ENCODE measurements at regions not wholly inside any gene's neighbourhood (a gene's known extent, or its start where the extent isn't known, plus 50 kb on each side); places are given as distances from the start of the nearest gene placed in this dataset.

DNA sequence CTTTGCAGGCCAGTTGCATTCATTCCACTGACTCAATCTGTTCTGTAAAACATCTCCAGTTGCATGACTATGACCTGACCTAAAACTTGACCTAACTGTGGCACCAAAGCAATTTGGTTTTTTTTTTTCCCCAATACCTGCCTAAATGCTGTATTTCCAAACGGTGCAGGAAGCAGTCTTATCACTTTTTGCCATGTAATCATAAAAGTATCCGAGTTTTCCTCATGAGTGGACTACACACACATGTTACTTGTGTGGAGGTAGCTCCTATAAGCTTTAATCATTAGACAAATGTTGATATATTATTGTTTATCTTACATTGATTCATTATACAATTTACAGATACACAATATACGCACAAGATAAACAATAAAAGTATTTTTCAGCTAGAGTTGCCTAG lies 373.7 kb downstream of the BTBD3 start:
- no peak for DNase-seq (ENCODE audit: extremely low spot score)
- Histone ChIP-seq H3K4me3 (ENCODE audit: low read depth, low read length) (no peak overlapping the region), H3K27ac (ENCODE audit: low read depth) (no peak overlapping the region), H3K36me3 (ENCODE audit: insufficient read depth) (no peaks in the 10 kb centered on the region), H3K4me1 (ENCODE audit: insufficient read depth) (no peaks in the 10 kb centered on the region)
- WGBS = 74% methylated on average over 3 of the region's 3 CpGs

DNA sequence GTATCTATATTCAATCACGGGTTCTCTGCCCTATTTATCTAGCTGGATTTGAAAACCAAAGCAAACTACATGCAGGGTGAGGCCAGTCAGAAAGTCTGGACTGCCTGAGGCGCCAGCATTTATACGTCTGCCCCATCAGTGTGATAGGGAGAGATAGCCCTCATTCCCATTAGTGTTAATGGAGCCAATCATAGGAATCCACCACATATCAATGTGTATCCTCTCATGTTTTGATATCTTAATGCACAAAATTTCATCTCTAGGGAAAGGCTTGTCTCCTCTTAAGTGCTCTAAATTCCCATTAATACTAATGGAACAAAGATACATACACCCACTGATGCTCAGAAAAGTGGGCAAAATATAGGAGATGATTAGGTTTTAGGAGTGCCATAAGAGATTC lies 376.2 kb downstream of the BTBD3 start:
- Histone ChIP-seq H3K36me3 (ENCODE audit: insufficient read depth) (no peaks in the 10 kb centered on the region), H3K4me1 (ENCODE audit: insufficient read depth) (no peaks in the 10 kb centered on the region), H3K27ac (ENCODE audit: low read depth) (no peak overlapping the region), H3K4me3 (ENCODE audit: low read depth, low read length) (no peak overlapping the region)
- 86% methylated on average over 3 of the region's 3 CpGs for WGBS
- peak; percentile 31 for DNase-seq (ENCODE audit: extremely low spot score)

DNA sequence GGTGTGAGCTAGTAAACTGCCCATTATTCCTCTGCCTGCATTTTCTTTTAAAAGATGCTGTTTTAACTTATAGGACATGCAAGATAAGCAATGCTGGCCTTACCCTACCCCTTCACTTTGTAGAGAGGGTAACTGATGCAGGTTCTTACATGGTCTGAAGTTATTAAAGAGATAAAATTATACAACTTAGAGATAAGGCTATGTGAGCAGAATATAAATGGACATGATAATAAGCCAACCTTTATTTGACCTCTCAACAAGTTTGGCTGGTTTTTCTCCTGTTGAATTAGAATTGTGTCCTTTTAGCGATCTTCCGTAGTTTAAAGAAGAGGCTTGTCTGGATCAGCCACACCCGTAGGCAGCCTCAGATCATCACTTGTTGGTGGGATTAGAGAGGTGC lies 377.0 kb downstream of the BTBD3 start:
- Histone ChIP-seq H3K4me1 (ENCODE audit: insufficient read depth) (no peaks in the 10 kb centered on the region), H3K27ac (ENCODE audit: low read depth) (no peak overlapping the region), H3K4me3 (ENCODE audit: low read depth, low read length) (no peak overlapping the region), H3K36me3 (ENCODE audit: insufficient read depth) (no peaks in the 10 kb centered on the region)
- DNase-seq (ENCODE audit: extremely low spot score) = no peak
- WGBS = 29% methylated on average over 3 of the region's 3 CpGs

- H3K27ac ChIP-seq (ENCODE audit: low read depth) = no peak overlapping the region
- 27% methylated on average over 9 of the region's 9 CpGs for WGBS
Measured at GRCh38 chr20:12305188-12305950, 387.7 kb downstream of the BTBD3 start.

DNA sequence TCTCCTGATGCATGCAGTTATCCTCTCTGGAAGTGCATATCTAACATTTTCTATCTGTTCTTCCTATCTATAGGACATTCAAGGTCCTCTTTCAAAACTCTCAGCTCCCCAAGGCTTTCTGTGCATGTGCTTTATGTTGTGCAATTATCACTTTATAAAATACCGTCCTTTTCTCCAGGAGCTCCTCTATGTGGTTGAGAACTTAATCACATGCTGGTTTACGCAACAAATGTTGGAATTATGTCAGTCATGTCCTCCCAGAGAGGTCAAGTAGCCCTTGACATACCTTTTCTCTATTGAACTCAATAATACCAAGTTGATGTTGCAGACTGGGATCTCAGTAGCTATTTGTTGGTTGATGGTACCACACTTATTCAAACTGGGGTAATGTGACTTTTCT lies 388.4 kb downstream of the BTBD3 start:
- WGBS = 76% methylated on average over 2 of the region's 2 CpGs

More at GRCh38 chr20:12305188-12305950, 387.7 kb downstream of the BTBD3 start:
- no peak for DNase-seq (ENCODE audit: extremely low spot score)
- Histone ChIP-seq H3K4me1 (ENCODE audit: insufficient read depth) (no peaks in the 10 kb centered on the region), H3K36me3 (ENCODE audit: insufficient read depth) (no peaks in the 10 kb centered on the region), H3K4me3 (ENCODE audit: low read depth, low read length) (no peak overlapping the region)

GRCh38 chr20:12311094-12311865 lies 393.6 kb downstream of the BTBD3 start:
- Histone ChIP-seq H3K4me3 (ENCODE audit: low read depth, low read length) (no peak overlapping the region), H3K36me3 (ENCODE audit: insufficient read depth) (no peaks in the 10 kb centered on the region), H3K27ac (ENCODE audit: low read depth) (no peak overlapping the region), H3K4me1 (ENCODE audit: insufficient read depth) (no peaks in the 10 kb centered on the region)
- no peak for DNase-seq (ENCODE audit: extremely low spot score)
- 77% methylated on average over 6 of the region's 6 CpGs for WGBS

More for the DNA sequence above, 388.4 kb downstream of the BTBD3 start:
- DNase-seq (ENCODE audit: extremely low spot score) = no peak
- Histone ChIP-seq H3K4me1 (ENCODE audit: insufficient read depth) (no peaks in the 10 kb centered on the region), H3K36me3 (ENCODE audit: insufficient read depth) (no peaks in the 10 kb centered on the region), H3K4me3 (ENCODE audit: low read depth, low read length) (no peak overlapping the region), H3K27ac (ENCODE audit: low read depth) (no peak overlapping the region)

DNA sequence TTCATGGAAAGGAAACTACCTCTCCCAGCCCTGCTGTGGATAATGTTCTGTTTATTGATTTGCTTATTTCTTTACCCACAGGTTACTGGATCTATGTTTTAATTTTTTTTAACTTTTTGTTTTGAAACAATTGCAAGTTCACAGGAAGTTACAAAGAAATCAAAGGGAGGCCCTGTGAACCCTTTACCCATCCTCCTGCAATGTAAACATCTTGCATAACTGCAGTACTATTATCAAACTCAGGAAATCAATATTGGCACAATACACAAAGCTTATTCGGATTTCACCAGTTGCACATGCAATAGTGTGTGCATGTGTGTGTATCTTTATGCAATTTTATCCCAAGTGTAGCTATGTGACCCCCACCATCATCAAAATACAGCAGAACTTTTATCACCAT lies 398.0 kb downstream of the BTBD3 start:
- no peaks in the 10 kb centered on the region for H3K36me3 ChIP-seq (ENCODE audit: insufficient read depth)
- no peak overlapping the region for H3K27ac ChIP-seq (ENCODE audit: low read depth)
- H3K4me3 ChIP-seq (ENCODE audit: low read depth, low read length) = no peak overlapping the region
- WGBS = 75% methylated on average over 1 of the region's 1 CpG
- H3K4me1 ChIP-seq (ENCODE audit: insufficient read depth) = no peaks in the 10 kb centered on the region
- DNase-seq (ENCODE audit: extremely low spot score) = no peak

DNA sequence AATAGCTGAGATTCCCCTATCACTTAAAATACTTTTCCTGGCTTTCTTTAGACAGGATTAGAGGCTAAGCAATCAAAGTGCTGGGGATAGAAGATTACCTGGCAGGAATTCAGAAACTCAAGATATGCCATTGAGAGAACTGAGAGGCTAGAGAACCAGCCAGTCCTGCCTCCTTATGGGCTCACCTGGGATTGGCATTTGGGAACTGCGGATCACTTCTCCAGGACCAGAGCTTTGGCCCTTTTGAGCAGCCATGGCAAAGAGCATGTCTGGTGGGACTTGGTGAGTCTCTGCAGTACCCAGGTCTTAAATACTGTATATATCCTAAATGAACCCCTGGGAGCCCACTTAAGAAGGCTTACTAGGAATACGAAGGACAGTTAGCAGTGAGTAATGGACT lies 399.1 kb downstream of the BTBD3 start:
- Histone ChIP-seq H3K4me3 (ENCODE audit: low read depth, low read length) (no peak overlapping the region), H3K27ac (ENCODE audit: low read depth) (no peak overlapping the region), H3K4me1 (ENCODE audit: insufficient read depth) (no peaks in the 10 kb centered on the region), H3K36me3 (ENCODE audit: insufficient read depth) (no peaks in the 10 kb centered on the region)
- no peak for DNase-seq (ENCODE audit: extremely low spot score)
- WGBS = 97% methylated on average over 2 of the region's 2 CpGs

DNA sequence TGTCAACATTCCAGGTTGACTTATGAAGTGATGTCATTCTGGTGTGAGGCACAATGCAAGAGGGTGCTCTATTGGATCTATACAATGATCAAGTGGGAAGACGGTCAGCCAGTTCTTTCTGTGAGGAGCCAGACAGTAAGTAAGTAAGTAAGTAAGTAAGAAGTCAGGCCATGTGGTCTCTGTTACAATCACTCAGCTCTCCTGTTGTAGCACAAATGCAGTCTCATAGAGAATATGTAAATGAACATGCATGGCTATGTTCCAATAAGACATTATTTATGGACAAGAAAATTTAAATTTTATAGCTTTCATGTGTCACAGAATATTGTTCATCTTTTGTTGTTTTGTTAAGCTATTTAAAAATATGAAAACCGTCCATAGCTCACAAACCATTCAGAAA lies 399.7 kb downstream of the BTBD3 start:
- DNase-seq (ENCODE audit: extremely low spot score) = no peak
- WGBS = 94% methylated on average over 2 of the region's 2 CpGs
- no peaks in the 10 kb centered on the region for H3K36me3 ChIP-seq (ENCODE audit: insufficient read depth)
- no peak overlapping the region for H3K4me3 ChIP-seq (ENCODE audit: low read depth, low read length)
- no peaks in the 10 kb centered on the region for H3K4me1 ChIP-seq (ENCODE audit: insufficient read depth)
- H3K27ac ChIP-seq (ENCODE audit: low read depth) = no peak overlapping the region

GRCh38 chr20:12318043-12318442 lies 400.4 kb downstream of the BTBD3 start:
- H3K4me1 ChIP-seq (ENCODE audit: insufficient read depth) = no peaks in the 10 kb centered on the region
- H3K4me3 ChIP-seq (ENCODE audit: low read depth, low read length) = no peak overlapping the region
- no peak for DNase-seq (ENCODE audit: extremely low spot score)
- H3K27ac ChIP-seq (ENCODE audit: low read depth) = no peak overlapping the region
- no peaks in the 10 kb centered on the region for H3K36me3 ChIP-seq (ENCODE audit: insufficient read depth)
- 35% methylated on average over 5 of the region's 5 CpGs for WGBS

GRCh38 chr20:12321736-12322135 lies 404.0 kb downstream of the BTBD3 start:
- no peak overlapping the region for H3K27ac ChIP-seq (ENCODE audit: low read depth)
- H3K4me1 ChIP-seq (ENCODE audit: insufficient read depth) = no peaks in the 10 kb centered on the region
- no peak for DNase-seq (ENCODE audit: extremely low spot score)
- no peaks in the 10 kb centered on the region for H3K36me3 ChIP-seq (ENCODE audit: insufficient read depth)
- H3K4me3 ChIP-seq (ENCODE audit: low read depth, low read length) = no peak overlapping the region
- 58% methylated on average over 2 of the region's 2 CpGs for WGBS

DNA sequence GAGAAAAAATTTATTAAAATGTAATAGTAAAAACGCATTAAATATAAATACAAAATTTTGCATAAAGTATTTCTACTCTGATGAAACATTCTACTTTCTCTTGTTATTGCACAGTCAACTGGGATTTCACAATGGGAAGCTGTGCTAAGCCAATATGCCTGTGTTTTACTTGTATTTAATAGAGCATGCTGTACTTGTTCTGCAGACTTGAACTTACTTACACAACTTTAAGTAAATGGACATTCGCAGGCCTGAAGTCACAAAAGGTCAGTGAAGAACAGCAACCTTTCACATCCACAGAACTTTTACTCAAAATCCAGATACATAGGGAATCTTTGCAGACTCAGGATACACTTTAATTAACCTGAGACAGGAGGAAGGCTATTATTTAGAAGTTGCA lies 409.5 kb downstream of the BTBD3 start:
- no peak overlapping the region for H3K27ac ChIP-seq (ENCODE audit: low read depth)
- 98% methylated on average over 2 of the region's 2 CpGs for WGBS
- DNase-seq (ENCODE audit: extremely low spot score) = no peak
- H3K4me3 ChIP-seq (ENCODE audit: low read depth, low read length) = no peak overlapping the region
- no peaks in the 10 kb centered on the region for H3K36me3 ChIP-seq (ENCODE audit: insufficient read depth)
- no peaks in the 10 kb centered on the region for H3K4me1 ChIP-seq (ENCODE audit: insufficient read depth)

DNA sequence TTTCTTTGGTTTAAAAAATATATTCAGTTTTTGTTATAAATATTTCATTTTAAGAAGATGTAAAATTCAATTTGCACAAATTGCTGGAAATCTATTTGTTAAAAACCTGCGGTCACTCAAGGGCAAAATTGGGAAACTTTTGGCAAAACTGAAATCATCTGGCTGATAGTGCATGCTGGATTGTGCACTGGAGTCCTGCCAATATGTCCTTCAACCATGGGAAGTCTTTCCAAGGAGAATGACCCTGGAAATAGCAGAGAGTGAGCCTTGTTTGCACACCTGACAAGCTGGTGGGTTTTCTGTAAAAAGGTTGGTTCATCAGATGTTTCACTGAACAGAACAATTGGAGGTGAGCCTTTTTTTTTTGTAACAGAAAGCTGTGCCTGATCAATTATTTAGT lies 413.5 kb downstream of the BTBD3 start:
- WGBS = 96% methylated on average over 1 of the region's 1 CpG
- H3K27ac ChIP-seq (ENCODE audit: low read depth) = no peak overlapping the region
- no peaks in the 10 kb centered on the region for H3K36me3 ChIP-seq (ENCODE audit: insufficient read depth)
- H3K4me3 ChIP-seq (ENCODE audit: low read depth, low read length) = no peak overlapping the region
- no peaks in the 10 kb centered on the region for H3K4me1 ChIP-seq (ENCODE audit: insufficient read depth)
- DNase-seq (ENCODE audit: extremely low spot score) = no peak

DNA sequence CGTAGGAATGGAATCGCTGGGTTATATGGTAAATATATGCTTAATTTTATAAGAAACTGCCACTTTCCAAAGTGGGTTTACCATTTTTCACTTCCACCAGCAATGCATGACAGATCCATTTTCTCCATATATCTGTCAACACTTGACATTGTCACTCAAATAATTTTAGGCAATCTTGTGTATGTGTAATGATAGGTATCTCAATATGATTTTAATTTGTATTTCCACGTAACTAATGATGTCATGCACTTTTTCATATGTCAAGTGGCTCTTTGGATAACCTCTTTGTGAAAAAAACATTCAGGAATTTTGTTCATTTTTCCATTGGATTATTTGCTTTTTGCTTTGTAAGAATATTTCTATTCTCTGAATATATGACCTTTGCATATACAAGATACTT lies 419.9 kb downstream of the BTBD3 start:
- DNase-seq (ENCODE audit: extremely low spot score) = no peak
- 75% methylated on average over 3 of the region's 3 CpGs for WGBS

More for the DNA sequence above, 419.9 kb downstream of the BTBD3 start:
- no peaks in the 10 kb centered on the region for H3K4me1 ChIP-seq (ENCODE audit: insufficient read depth)
- no peak overlapping the region for H3K4me3 ChIP-seq (ENCODE audit: low read depth, low read length)
- no peaks in the 10 kb centered on the region for H3K36me3 ChIP-seq (ENCODE audit: insufficient read depth)
- no peak overlapping the region for H3K27ac ChIP-seq (ENCODE audit: low read depth)

All from urinary bladder (tissue), 3 donors.